Erythroblast (primary cell): ENCODE measurements at regions not wholly inside any gene's neighbourhood (a gene's known extent, or its start where the extent isn't known, plus 50 kb on each side); places are given as distances from the start of the nearest gene placed in this dataset.
"Not testable (repeated sequence)": the region's sequence is repeated elsewhere in the genome, so short reads cannot be mapped to it uniquely, and the experiment has no call there.

Experiments
- DNase-seq, 2 experiments: peaks; one replicate each; lab custom pipeline; 2025; lab: John Stamatoyannopoulos, UW
- GATA1 ChIP-seq: IDR thresholded peaks from 2 replicates; pipeline ENCODE4 v1.6.1; 2011; ENCODE audit warnings: low read depth, mild to moderate bottlenecking, control low read depth, low read length, moderate library complexity
- POLR2A ChIP-seq: IDR thresholded peaks from 2 replicates; pipeline ENCODE4 v1.6.1; 2011; ENCODE audit warnings: mild to moderate bottlenecking, low read length

- DNase-seq, result no peak
- TF ChIP-seq POLR2A (no peak), GATA1 (no peak)
Observed at GRCh38 chr10:35937546-35937945, 295.4 kb upstream of the FZD8 start.

- no peak for TF ChIP-seq POLR2A
- no peak for TF ChIP-seq GATA1
- DNase-seq, result no peak
Observed at GRCh38 chr10:35934642-35934995, 292.5 kb upstream of the FZD8 start.

GRCh38 chr10:35933940-35934641, 292.0 kb upstream of the FZD8 start:
- no peak for DNase-seq
- no peak for TF ChIP-seq POLR2A
- no peak for TF ChIP-seq GATA1

GRCh38 chr10:35933491-35933890, 291.4 kb upstream of the FZD8 start:
- no peak for DNase-seq
- no peak for TF ChIP-seq GATA1
- TF ChIP-seq POLR2A, result no peak

GRCh38 chr10:35929962-35930361, 287.9 kb upstream of the FZD8 start:
- not testable (repeated sequence) for DNase-seq

GRCh38 chr10:35928748-35929147, 286.7 kb upstream of the FZD8 start:
- TF ChIP-seq POLR2A (no peak), GATA1 (no peak)
- no peak for DNase-seq

- DNase-seq, result no peak
- no peak for TF ChIP-seq POLR2A
- no peak for TF ChIP-seq GATA1
Observed at GRCh38 chr10:35927990-35928488, 285.9 kb upstream of the FZD8 start.

GRCh38 chr10:35927341-35927740, 285.2 kb upstream of the FZD8 start:
- TF ChIP-seq GATA1 (no peak), POLR2A (no peak)
- DNase-seq, result no peak

GRCh38 chr10:35926846-35927245, 284.8 kb upstream of the FZD8 start:
- DNase-seq, result no peak
- TF ChIP-seq GATA1 (no peak), POLR2A (no peak)

GRCh38 chr10:35925493-35925892, 283.4 kb upstream of the FZD8 start:
- DNase-seq, result no peak
- TF ChIP-seq GATA1 (no peak), POLR2A (no peak)

GRCh38 chr10:35924759-35925158, 282.7 kb upstream of the FZD8 start:
- TF ChIP-seq GATA1, result no peak
- TF ChIP-seq POLR2A, result no peak
- no peak for DNase-seq

GRCh38 chr10:35922876-35923600, 280.9 kb upstream of the FZD8 start:
- no peak for DNase-seq

GRCh38 chr10:35921866-35922350, 279.8 kb upstream of the FZD8 start:
- TF ChIP-seq GATA1 (no peak), POLR2A (no peak)

More at GRCh38 chr10:35922876-35923600, 280.9 kb upstream of the FZD8 start:
- no peak for TF ChIP-seq POLR2A
- TF ChIP-seq GATA1, result no peak

GRCh38 chr10:35916791-35917190, 274.7 kb upstream of the FZD8 start:
- no peak for DNase-seq
- TF ChIP-seq POLR2A (no peak), GATA1 (no peak)

More at GRCh38 chr10:35921866-35922350, 279.8 kb upstream of the FZD8 start:
- DNase-seq, result no peak

- TF ChIP-seq POLR2A (no peak), GATA1 (no peak)
- DNase-seq, result no peak
Observed at GRCh38 chr10:35913628-35914027, 271.5 kb upstream of the FZD8 start.
